MM.1S (cell line): ENCODE measurements at regions not wholly inside any gene's neighbourhood (a gene's known extent, or its start where the extent isn't known, plus 50 kb on each side); places are given as distances from the start of the nearest gene placed in this dataset.

Source experiments
- DNase-seq: peaks from one replicate; pipeline ENCODE4 v3.0.0-alpha.2; 2015
- H2AFZ ChIP-seq: fragments of 300-600 bp; sonication (generic); 2 replicates; pipeline ENCODE4 v1.6.0; 2016; ENCODE audit warnings: antibody characterized with exemption, low read length
- H3F3A ChIP-seq: fragments of 300-600 bp; sonication (generic); 2 replicates; pipeline ENCODE4 v1.6.1; 2016; ENCODE audit warnings: mild to moderate bottlenecking, antibody characterized with exemption, low read length, moderate library complexity, mixed read lengths; ENCODE audit not compliant: insufficient read depth
- H3K27ac ChIP-seq: fragments of 300-600 bp; sonication (generic); 2 replicates; pipeline ENCODE4 v1.5.1; 2016; ENCODE audit warnings: mild to moderate bottlenecking, low read length
- H3K27me3 ChIP-seq: fragments of 300-600 bp; sonication (generic); replicated peaks from 2 replicates; pipeline ENCODE4 v1.6.0; 2016; ENCODE audit warnings: low read length; ENCODE audit not compliant: insufficient read depth
- H3K36me3 ChIP-seq: fragments of 300-600 bp; sonication (generic); replicated peaks from 2 replicates; pipeline ENCODE4 v1.6.1; 2016; ENCODE audit warnings: mild to moderate bottlenecking, low read length, mixed read lengths; ENCODE audit not compliant: insufficient read depth
- H3K4me1 ChIP-seq: fragments of 300-600 bp; sonication (generic); 2 replicates; pipeline ENCODE4 v1.6.1; 2016; ENCODE audit warnings: low read length, mixed read lengths
- H3K4me2 ChIP-seq: fragments of 300-600 bp; sonication (generic); 2 replicates; pipeline ENCODE4 v1.6.0; 2016; ENCODE audit warnings: low read depth, low read length
- H3K4me3 ChIP-seq: fragments of 300-600 bp; sonication (generic); 2 replicates; pipeline ENCODE4 v1.5.1; 2016; ENCODE audit warnings: low read length, mixed read lengths
- H3K79me2 ChIP-seq: fragments of 300-600 bp; sonication (generic); 2 replicates; pipeline ENCODE4 v1.6.1; 2016; ENCODE audit warnings: mixed run types, low read length, mixed read lengths
- H3K9ac ChIP-seq: fragments of 300-600 bp; sonication (generic); 2 replicates; pipeline ENCODE4 v1.6.1; 2016; ENCODE audit warnings: low read length, mixed read lengths
- H3K9me2 ChIP-seq: fragments of 300-600 bp; sonication (generic); replicated peaks from 2 replicates; pipeline ENCODE4 v1.6.1; 2016; ENCODE audit warnings: mild to moderate bottlenecking, low read length, mixed read lengths; ENCODE audit not compliant: insufficient read depth
- H3K9me3 ChIP-seq: fragments of 300-600 bp; sonication (generic); replicated peaks from 2 replicates; pipeline ENCODE4 v1.6.1; 2016; ENCODE audit warnings: mild to moderate bottlenecking, low read length, mixed read lengths; ENCODE audit not compliant: insufficient read depth
- H4K20me1 ChIP-seq: fragments of 300-600 bp; sonication (generic); 2 replicates; pipeline ENCODE4 v1.6.1; 2016; ENCODE audit warnings: mild to moderate bottlenecking, low read length, moderate library complexity, mixed read lengths; ENCODE audit not compliant: insufficient read depth
- EZH2 ChIP-seq: fragments of 300-600 bp; sonication (generic); optimal IDR thresholded peaks from 2 replicates; pipeline ENCODE3; 2017; ENCODE audit warnings: low read depth, mild to moderate bottlenecking, antibody characterized with exemption, low read length, mixed read lengths
- EZH2phosphoT487 ChIP-seq: fragments of 300-600 bp; sonication (generic); IDR thresholded peaks from 2 replicates; pipeline ENCODE4 v1.6.1; 2018; ENCODE audit warnings: antibody characterized with exemption, low read length
- TF ChIP-seq, protein P1 (sequence below): fragments of 300-600 bp; sonication (generic); IDR thresholded peaks from 2 replicates; pipeline ENCODE4 v1.5.1; 2016; ENCODE audit warnings: antibody characterized with exemption, low read length, mixed read lengths

DNA sequence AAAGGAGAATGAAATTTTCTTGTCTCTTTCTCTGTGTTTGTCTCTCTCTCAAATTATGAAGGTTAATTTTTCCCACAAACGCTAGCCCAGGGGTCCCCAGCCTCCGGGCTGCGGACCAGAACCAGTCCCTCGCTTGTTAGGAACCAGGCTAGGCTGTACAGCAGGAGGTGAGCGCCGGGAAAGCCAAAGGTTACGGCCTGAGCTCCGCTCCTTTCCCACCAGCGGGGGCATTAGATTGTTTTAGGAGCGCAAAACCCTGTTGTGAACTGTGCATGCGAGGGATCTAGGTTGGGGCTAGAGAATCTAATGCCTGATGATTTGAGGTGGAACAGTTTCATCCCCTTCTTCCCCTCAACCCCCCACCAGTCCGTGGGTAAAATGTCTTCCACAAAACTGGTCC lies 74.7 kb upstream of the ZNF385D start:
- H4K20me1 ChIP-seq = no peaks in the 10 kb centered on the region
- no peak overlapping the region for H3K4me3 ChIP-seq
- H3K27ac ChIP-seq = no peak overlapping the region
- H3K4me2 ChIP-seq = no peak overlapping the region
- no peaks in the 10 kb centered on the region for H3K79me2 ChIP-seq
- DNase-seq = no peak
- no peak for TF ChIP-seq EZH2
- TF ChIP-seq, protein P1, sequence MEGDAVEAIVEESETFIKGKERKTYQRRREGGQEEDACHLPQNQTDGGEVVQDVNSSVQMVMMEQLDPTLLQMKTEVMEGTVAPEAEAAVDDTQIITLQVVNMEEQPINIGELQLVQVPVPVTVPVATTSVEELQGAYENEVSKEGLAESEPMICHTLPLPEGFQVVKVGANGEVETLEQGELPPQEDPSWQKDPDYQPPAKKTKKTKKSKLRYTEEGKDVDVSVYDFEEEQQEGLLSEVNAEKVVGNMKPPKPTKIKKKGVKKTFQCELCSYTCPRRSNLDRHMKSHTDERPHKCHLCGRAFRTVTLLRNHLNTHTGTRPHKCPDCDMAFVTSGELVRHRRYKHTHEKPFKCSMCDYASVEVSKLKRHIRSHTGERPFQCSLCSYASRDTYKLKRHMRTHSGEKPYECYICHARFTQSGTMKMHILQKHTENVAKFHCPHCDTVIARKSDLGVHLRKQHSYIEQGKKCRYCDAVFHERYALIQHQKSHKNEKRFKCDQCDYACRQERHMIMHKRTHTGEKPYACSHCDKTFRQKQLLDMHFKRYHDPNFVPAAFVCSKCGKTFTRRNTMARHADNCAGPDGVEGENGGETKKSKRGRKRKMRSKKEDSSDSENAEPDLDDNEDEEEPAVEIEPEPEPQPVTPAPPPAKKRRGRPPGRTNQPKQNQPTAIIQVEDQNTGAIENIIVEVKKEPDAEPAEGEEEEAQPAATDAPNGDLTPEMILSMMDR = no peak
- TF ChIP-seq EZH2phosphoT487 = no peak
- H3K36me3 ChIP-seq = no peaks in the 10 kb centered on the region
- no peak overlapping the region for H3K9ac ChIP-seq
- no peak overlapping the region for H2AFZ ChIP-seq
- H3K27me3 ChIP-seq = no peaks in the 10 kb centered on the region
- no peaks in the 10 kb centered on the region for H3F3A ChIP-seq
- H3K4me1 ChIP-seq = no peaks in the 10 kb centered on the region
- no peaks in the 10 kb centered on the region for H3K9me2 ChIP-seq
- H3K9me3 ChIP-seq = no peaks in the 10 kb centered on the region

DNA sequence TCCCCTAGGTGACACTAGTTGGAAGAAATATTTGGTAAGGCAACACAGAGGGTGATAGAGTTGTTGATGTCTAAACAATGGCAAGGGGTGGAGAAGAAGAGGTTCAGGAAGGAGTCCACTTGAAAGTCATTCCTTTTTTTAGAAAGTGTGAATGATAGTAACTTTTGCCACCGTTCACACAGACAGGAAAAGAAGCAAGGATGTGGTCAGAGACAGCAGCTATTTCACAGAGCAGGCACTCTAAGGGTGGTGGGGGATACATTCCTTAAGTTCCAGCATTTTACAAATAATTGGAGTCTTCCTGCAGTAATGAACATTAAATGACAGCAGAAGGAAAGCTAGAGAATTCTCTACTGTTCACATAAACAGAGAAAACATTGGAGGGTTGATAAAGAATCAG lies 75.4 kb upstream of the ZNF385D start:
- no peak overlapping the region for H3K27ac ChIP-seq
- no peak overlapping the region for H3K4me2 ChIP-seq
- no peak overlapping the region for H3K4me3 ChIP-seq
- no peaks in the 10 kb centered on the region for H3K36me3 ChIP-seq
- H3K4me1 ChIP-seq = no peaks in the 10 kb centered on the region
- H3K9me2 ChIP-seq = no peaks in the 10 kb centered on the region
- no peaks in the 10 kb centered on the region for H3K79me2 ChIP-seq
- no peaks in the 10 kb centered on the region for H4K20me1 ChIP-seq
- DNase-seq = peak; percentile 6
- no peaks in the 10 kb centered on the region for H3F3A ChIP-seq
- no peak overlapping the region for H2AFZ ChIP-seq
- TF ChIP-seq EZH2 (no peak), EZH2phosphoT487 (no peak)
- TF ChIP-seq, protein P1 = no peak
- H3K9ac ChIP-seq = no peak overlapping the region
- no peaks in the 10 kb centered on the region for H3K9me3 ChIP-seq
- no peaks in the 10 kb centered on the region for H3K27me3 ChIP-seq

DNA sequence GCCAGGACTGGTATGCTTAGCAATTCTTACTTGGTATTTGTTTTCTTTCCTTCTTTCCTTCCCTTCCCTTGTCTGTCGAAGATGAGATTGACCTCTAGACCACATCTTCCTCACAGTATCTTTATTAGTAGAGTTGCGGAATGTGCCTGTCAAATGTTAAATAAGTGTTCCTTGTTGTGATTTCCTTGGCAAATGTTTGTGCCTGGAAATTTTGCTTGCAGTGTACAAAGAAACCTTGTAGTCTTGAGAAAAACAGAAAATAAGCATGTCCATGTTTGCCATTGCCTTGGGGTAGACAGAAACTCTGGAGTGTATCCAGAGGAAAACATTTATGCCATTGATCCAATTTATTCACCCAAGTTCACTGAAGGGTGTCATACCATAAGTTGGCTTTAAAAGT lies 79.5 kb upstream of the ZNF385D start:
- TF ChIP-seq EZH2 (no peak), EZH2phosphoT487 (no peak)
- TF ChIP-seq, protein P1 = no peak
- Histone ChIP-seq H3K9me2 (no peaks in the 10 kb centered on the region), H3K4me3 (no peak overlapping the region), H3K4me1 (no peaks in the 10 kb centered on the region), H3K4me2 (no peak overlapping the region), H3K9ac (no peak overlapping the region), H3F3A (no peaks in the 10 kb centered on the region), H3K79me2 (no peaks in the 10 kb centered on the region), H4K20me1 (no peaks in the 10 kb centered on the region), H3K9me3 (no peaks in the 10 kb centered on the region), H3K27me3 (no peaks in the 10 kb centered on the region), H2AFZ (no peak overlapping the region), H3K36me3 (no peaks in the 10 kb centered on the region), H3K27ac (no peak overlapping the region)
- no peak for DNase-seq
